HG03469 (cell line): ENCODE measurements at regions not wholly inside any gene's neighbourhood (a gene's known extent, or its start where the extent isn't known, plus 50 kb on each side); places are given as distances from the start of the nearest gene placed in this dataset.
"Not testable (repeated sequence)": the region's sequence is repeated elsewhere in the genome, so short reads cannot be mapped to it uniquely, and the experiment has no call there.

Source experiments
- ATAC-seq: cut with Tn5 transposase; IDR thresholded peaks from one replicate; pipeline ENCODE4 v1.9.1; 2021; ENCODE audit warnings: mild to moderate bottlenecking, moderate library complexity, moderate number of reproducible peaks; ENCODE audit not compliant: unreplicated experiment

GRCh38 chr3:144433006-144433405 lies 461.4 kb downstream of the DIPK2A start:
- no peak for ATAC-seq

GRCh38 chr3:144437989-144438388 lies 466.4 kb downstream of the DIPK2A start:
- no peak for ATAC-seq

GRCh38 chr3:144444061-144444460 lies 472.4 kb downstream of the DIPK2A start:
- no peak for ATAC-seq

GRCh38 chr3:144444546-144444945 lies 472.9 kb downstream of the DIPK2A start:
- ATAC-seq = no peak

- ATAC-seq = no peak
These were observed 484.3 kb downstream of the DIPK2A start for GRCh38 chr3:144455841-144456440.

- ATAC-seq = no peak
These were observed 486.1 kb downstream of the DIPK2A start for GRCh38 chr3:144457758-144458157.

GRCh38 chr3:144458283-144458682 lies 486.7 kb downstream of the DIPK2A start:
- ATAC-seq = no peak

- ATAC-seq = no peak
These were observed 490.7 kb downstream of the DIPK2A start for GRCh38 chr3:144462337-144462736.

GRCh38 chr3:144463911-144464310 lies 492.3 kb downstream of the DIPK2A start:
- ATAC-seq = no peak

GRCh38 chr3:144466114-144466513 lies 494.5 kb downstream of the DIPK2A start:
- no peak for ATAC-seq

- no peak for ATAC-seq
These were observed 494.9 kb downstream of the DIPK2A start for GRCh38 chr3:144466540-144466939.

- no peak for ATAC-seq
These were observed 499.0 kb downstream of the DIPK2A start for GRCh38 chr3:144470666-144471065.

- ATAC-seq = no peak
These were observed 506.0 kb downstream of the DIPK2A start for GRCh38 chr3:144477593-144477992.

GRCh38 chr3:144480416-144480919 lies 508.8 kb downstream of the DIPK2A start:
- ATAC-seq = no peak

GRCh38 chr3:144482876-144483275 lies 511.3 kb downstream of the DIPK2A start:
- no peak for ATAC-seq

- ATAC-seq = no peak
These were observed 515.4 kb downstream of the DIPK2A start for GRCh38 chr3:144487011-144487410.

GRCh38 chr3:144488927-144489326 lies 517.3 kb downstream of the DIPK2A start:
- no peak for ATAC-seq

GRCh38 chr3:144491333-144491732 lies 519.7 kb downstream of the DIPK2A start:
- no peak for ATAC-seq

- not testable (repeated sequence) for ATAC-seq
These were observed 523.0 kb downstream of the DIPK2A start for GRCh38 chr3:144494651-144495050.

GRCh38 chr3:144496141-144496835 lies 524.7 kb downstream of the DIPK2A start:
- no peak for ATAC-seq

GRCh38 chr3:144497452-144497851 lies 525.8 kb downstream of the DIPK2A start:
- no peak for ATAC-seq
